ENCODE measurements at regions not wholly inside any gene's neighbourhood (a gene's known extent, or its start where the extent isn't known, plus 50 kb on each side); places are given as distances from the start of the nearest gene placed in this dataset.

GRCh38 chr11:41527530-41527929 lies 68.1 kb upstream of the LRRC4C start:
- Histone ChIP-seq H3K79me2 (ENCODE audit: insufficient read depth, low read depth, low read length) (no peaks in the 10 kb centered on the region), H3K4me2 (ENCODE audit: low read length) (no peak overlapping the region), H3K4me3 (ENCODE audit: low read depth, low read length, poor library complexity, severe bottlenecking) (no peak overlapping the region), H3K36me3 (ENCODE audit: insufficient read depth, low read length) (no peaks in the 10 kb centered on the region), H3K27ac (ENCODE audit: low read depth, low read length, poor library complexity, severe bottlenecking) (no peak overlapping the region), H3K9me3 (ENCODE audit: low read length) (no peaks in the 10 kb centered on the region; the same call in 1 of the 2 replicates), H3K9me2 (ENCODE audit: insufficient read depth, low read length) (no peaks in the 10 kb centered on the region), H2AFZ (ENCODE audit: low read length) (no peak overlapping the region), H4K20me1 (ENCODE audit: insufficient read depth, low read length) (no peaks in the 10 kb centered on the region), H3K4me1 (ENCODE audit: insufficient read depth, low read length, poor library complexity, severe bottlenecking) (no peaks in the 10 kb centered on the region)
- intact Hi-C loops (cut with micrococcal nuclease; ENCODE audit: unreplicated experiment) = no loop called here
- ChIA-PET CTCF (ENCODE audit: unreplicated experiment) (no interaction called here), POLR2A (no interaction called here)
- BruUV-seq (replicated peaks) = no TSS peak
- no peak for DNase-seq (ENCODE audit: low spot score)
- TF ChIP-seq CTCF (conservative IDR thresholded peaks at IDR 0.05; ENCODE audit: low read length) (no peak), EZH2phosphoT487 (IDR thresholded peaks at IDR 0.05; ENCODE audit: borderline replicate concordance, low read depth, low read length) (no peak)

DNA sequence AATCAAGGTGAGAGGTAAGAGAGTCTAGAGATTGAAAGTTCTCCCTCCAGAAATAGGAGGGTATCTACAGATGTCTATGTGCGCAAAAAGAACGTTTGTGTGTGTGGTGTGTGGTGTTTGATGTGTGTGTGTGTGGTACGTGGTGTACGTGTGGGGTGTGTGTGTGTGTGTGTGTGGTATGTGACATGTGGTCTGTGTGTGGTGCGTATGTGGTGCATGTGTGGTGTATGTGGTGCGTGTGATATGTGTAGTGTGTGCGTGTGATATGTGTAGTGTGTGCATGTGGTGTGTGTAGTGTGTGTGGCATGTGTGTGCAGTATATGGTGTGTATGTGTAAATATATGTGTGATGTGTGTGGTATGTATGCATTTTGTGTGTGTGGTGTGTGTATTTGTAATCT lies 73.0 kb upstream of the LRRC4C start:
- no TSS peak for BruUV-seq (replicated peaks)
- H4K20me1 ChIP-seq (ENCODE audit: insufficient read depth, low read length) = no peaks in the 10 kb centered on the region
- H2AFZ ChIP-seq (ENCODE audit: low read length) = no peak overlapping the region
- TF ChIP-seq CTCF (conservative IDR thresholded peaks at IDR 0.05; ENCODE audit: low read length) (no peak), EZH2phosphoT487 (IDR thresholded peaks at IDR 0.05; ENCODE audit: borderline replicate concordance, low read depth, low read length) (no peak)
- POLR2A ChIA-PET = no interaction called here
- no peaks in the 10 kb centered on the region for H3K4me1 ChIP-seq (ENCODE audit: insufficient read depth, low read length, poor library complexity, severe bottlenecking)
- H3K9me3 ChIP-seq (ENCODE audit: low read length) = no peaks in the 10 kb centered on the region; the same call in 1 of the 2 replicates
- H3K36me3 ChIP-seq (ENCODE audit: insufficient read depth, low read length) = no peaks in the 10 kb centered on the region
- H3K9me2 ChIP-seq (ENCODE audit: insufficient read depth, low read length) = no peaks in the 10 kb centered on the region
- no peak overlapping the region for H3K4me3 ChIP-seq (ENCODE audit: low read depth, low read length, poor library complexity, severe bottlenecking)
- H3K27ac ChIP-seq (ENCODE audit: low read depth, low read length, poor library complexity, severe bottlenecking) = no peak overlapping the region
- H3K4me2 ChIP-seq (ENCODE audit: low read length) = no peak overlapping the region
- CTCF ChIA-PET (ENCODE audit: unreplicated experiment) = no interaction called here
- intact Hi-C loops (cut with micrococcal nuclease; ENCODE audit: unreplicated experiment) = no loop called here
- no peaks in the 10 kb centered on the region for H3K79me2 ChIP-seq (ENCODE audit: insufficient read depth, low read depth, low read length)
- DNase-seq (ENCODE audit: low spot score) = no peak

DNA sequence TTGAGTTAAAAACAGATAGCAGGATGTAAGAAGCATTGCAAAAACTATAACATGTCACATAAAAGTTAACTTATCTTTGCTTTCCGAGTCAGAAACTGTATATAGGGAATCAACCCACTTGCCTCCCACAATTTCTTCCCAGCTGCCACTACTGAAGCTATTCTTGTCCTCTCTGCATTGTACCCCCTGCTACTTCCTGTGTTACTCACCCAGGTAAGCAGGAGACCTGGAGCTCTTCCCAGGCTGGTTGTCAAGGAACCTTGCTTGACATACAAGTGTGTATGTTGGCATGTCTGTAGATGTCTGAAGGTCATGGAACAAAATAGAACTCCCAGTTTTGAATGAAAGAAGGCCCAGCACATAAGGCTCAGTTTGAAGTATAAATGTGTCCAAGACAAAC lies 74.3 kb upstream of the LRRC4C start:
- no peaks in the 10 kb centered on the region for H4K20me1 ChIP-seq (ENCODE audit: insufficient read depth, low read length)
- H3K4me3 ChIP-seq (ENCODE audit: low read depth, low read length, poor library complexity, severe bottlenecking) = no peak overlapping the region
- no peaks in the 10 kb centered on the region for H3K9me3 ChIP-seq (ENCODE audit: low read length)
- H3K4me1 ChIP-seq (ENCODE audit: insufficient read depth, low read length, poor library complexity, severe bottlenecking) = no peaks in the 10 kb centered on the region
- H3K36me3 ChIP-seq (ENCODE audit: insufficient read depth, low read length) = no peaks in the 10 kb centered on the region
- H3K79me2 ChIP-seq (ENCODE audit: insufficient read depth, low read depth, low read length) = no peaks in the 10 kb centered on the region
- ChIA-PET CTCF (ENCODE audit: unreplicated experiment) (no interaction called here), POLR2A (no interaction called here)
- H2AFZ ChIP-seq (ENCODE audit: low read length) = no peak overlapping the region
- intact Hi-C loops (cut with micrococcal nuclease; ENCODE audit: unreplicated experiment) = no loop called here
- no peak for TF ChIP-seq EZH2phosphoT487 (IDR thresholded peaks at IDR 0.05; ENCODE audit: borderline replicate concordance, low read depth, low read length)
- TF ChIP-seq CTCF (conservative IDR thresholded peaks at IDR 0.05; ENCODE audit: low read length) = no peak
- BruUV-seq (replicated peaks) = no TSS peak
- DNase-seq (ENCODE audit: low spot score) = no peak
- no peak overlapping the region for H3K4me2 ChIP-seq (ENCODE audit: low read length)
- no peaks in the 10 kb centered on the region for H3K9me2 ChIP-seq (ENCODE audit: insufficient read depth, low read length)
- no peak overlapping the region for H3K27ac ChIP-seq (ENCODE audit: low read depth, low read length, poor library complexity, severe bottlenecking)

Measured in OCI-LY7 (cell line).